ENCODE measurements at regions not wholly inside any gene's neighbourhood (a gene's known extent, or its start where the extent isn't known, plus 50 kb on each side); places are given as distances from the start of the nearest gene placed in this dataset.

DNA sequence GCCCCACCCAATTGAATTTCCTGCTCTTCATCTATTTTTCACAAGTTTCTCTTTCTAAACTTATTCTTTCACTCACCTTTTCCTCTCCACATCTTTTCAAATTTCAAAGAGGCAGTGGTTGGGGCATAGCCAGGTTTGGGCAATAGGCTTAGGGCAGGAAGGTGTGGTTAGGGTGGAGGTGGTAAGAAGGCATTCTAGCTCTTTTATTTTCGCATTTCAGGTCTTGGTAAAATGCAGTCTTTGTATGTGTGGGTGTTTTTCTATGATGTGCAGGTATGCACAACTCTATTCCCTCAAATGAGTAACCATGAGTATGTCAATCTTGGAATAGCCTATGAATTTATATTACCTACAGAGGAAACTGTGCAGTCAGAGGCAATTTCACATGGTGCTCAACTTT is 129.8 kb upstream of the IFNE start:
- POLR2A ChIA-PET, result no interaction called here
- CTCF ChIA-PET, result no interaction called here
- TF ChIP-seq SP1 (IDR thresholded peaks at IDR 0.05) (no peak), BHLHE40 (IDR thresholded peaks at IDR 0.05; ENCODE audit: borderline replicate concordance) (no peak), FOXK2 (IDR thresholded peaks at IDR 0.05) (no peak), SUZ12 (IDR thresholded peaks at IDR 0.05) (no peak), FOXM1 (IDR thresholded peaks at IDR 0.05; ENCODE audit: borderline replicate concordance) (no peak), L3MBTL2 (conservative IDR thresholded peaks at IDR 0.05) (no peak), LEF1 (IDR thresholded peaks at IDR 0.05; ENCODE audit: borderline replicate concordance) (no peak), ZNF384 (IDR thresholded peaks at IDR 0.05) (no peak), CTBP1 (IDR thresholded peaks at IDR 0.05; ENCODE audit: borderline replicate concordance) (no peak), ARNT (IDR thresholded peaks at IDR 0.05) (no peak), HDGF (IDR thresholded peaks at IDR 0.05; ENCODE audit: borderline replicate concordance) (no peak), TARDBP (IDR thresholded peaks at IDR 0.05) (no peak), ELF4 (IDR thresholded peaks at IDR 0.05) (no peak), NFRKB (IDR thresholded peaks at IDR 0.05) (no peak), FOXA1 (IDR thresholded peaks at IDR 0.05) (no peak)
- TF ChIP-seq, protein P1, sequence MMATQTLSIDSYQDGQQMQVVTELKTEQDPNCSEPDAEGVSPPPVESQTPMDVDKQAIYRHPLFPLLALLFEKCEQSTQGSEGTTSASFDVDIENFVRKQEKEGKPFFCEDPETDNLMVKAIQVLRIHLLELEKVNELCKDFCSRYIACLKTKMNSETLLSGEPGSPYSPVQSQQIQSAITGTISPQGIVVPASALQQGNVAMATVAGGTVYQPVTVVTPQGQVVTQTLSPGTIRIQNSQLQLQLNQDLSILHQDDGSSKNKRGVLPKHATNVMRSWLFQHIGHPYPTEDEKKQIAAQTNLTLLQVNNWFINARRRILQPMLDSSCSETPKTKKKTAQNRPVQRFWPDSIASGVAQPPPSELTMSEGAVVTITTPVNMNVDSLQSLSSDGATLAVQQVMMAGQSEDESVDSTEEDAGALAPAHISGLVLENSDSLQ (IDR thresholded peaks at IDR 0.05), result no peak

DNA sequence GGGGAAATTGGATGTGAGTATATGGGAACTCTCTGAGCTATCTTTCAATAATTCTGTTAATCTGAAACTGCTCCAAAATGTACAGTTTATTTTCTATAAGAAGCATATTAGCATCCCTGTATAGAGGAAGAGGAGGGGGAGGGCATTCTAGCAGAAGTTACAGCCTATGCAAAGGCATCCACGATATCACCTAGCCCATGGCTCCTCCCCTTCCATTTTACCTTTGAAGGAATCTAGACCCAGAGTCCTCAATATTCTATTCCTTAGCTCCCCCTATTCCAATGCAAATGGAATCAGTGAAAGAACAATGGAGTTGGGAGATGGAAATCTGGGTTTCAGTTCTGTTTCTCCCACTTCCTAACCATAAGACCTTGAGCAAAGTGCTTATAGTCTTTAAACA is 132.9 kb upstream of the IFNE start:
- CTCF ChIA-PET, result no interaction called here
- POLR2A ChIA-PET, result no interaction called here
- TF ChIP-seq BHLHE40 (IDR thresholded peaks at IDR 0.05; ENCODE audit: borderline replicate concordance) (no peak), LEF1 (IDR thresholded peaks at IDR 0.05; ENCODE audit: borderline replicate concordance) (no peak), ZNF384 (IDR thresholded peaks at IDR 0.05) (no peak), HDGF (IDR thresholded peaks at IDR 0.05; ENCODE audit: borderline replicate concordance) (no peak), SP1 (IDR thresholded peaks at IDR 0.05) (no peak), FOXA1 (IDR thresholded peaks at IDR 0.05) (no peak), CTBP1 (IDR thresholded peaks at IDR 0.05; ENCODE audit: borderline replicate concordance) (no peak), ELF4 (IDR thresholded peaks at IDR 0.05) (no peak), SUZ12 (IDR thresholded peaks at IDR 0.05) (no peak), NFRKB (IDR thresholded peaks at IDR 0.05) (no peak), TARDBP (IDR thresholded peaks at IDR 0.05) (no peak), L3MBTL2 (conservative IDR thresholded peaks at IDR 0.05) (no peak), ARNT (IDR thresholded peaks at IDR 0.05) (no peak)
- TF ChIP-seq, protein P1 (IDR thresholded peaks at IDR 0.05), result no peak
- DNase-seq (ENCODE audit: extremely low spot score), result no peak

More for the DNA sequence above, 129.8 kb upstream of the IFNE start:
- no peak for DNase-seq (ENCODE audit: extremely low spot score)

DNA sequence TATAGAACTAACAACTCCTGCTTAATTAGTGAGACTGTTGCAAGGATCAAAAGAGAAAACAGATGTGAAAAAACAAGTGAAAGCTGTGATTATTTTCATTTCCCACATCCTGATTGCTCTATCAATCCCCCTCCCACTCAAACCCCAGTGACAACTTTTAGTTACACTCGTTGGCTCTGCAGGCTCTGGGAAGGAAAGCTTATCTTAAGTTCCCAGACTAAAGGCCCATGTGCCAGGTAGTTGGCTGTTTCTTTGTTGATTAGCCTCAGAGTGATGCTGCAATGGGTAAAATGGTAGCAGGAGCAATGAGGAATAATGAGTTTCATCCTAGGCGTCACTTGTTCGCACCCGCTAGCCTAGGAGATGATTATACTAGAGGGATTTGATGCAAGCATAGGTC is 133.3 kb upstream of the IFNE start:
- ChIA-PET CTCF (no interaction called here), POLR2A (no interaction called here)
- TF ChIP-seq TARDBP (IDR thresholded peaks at IDR 0.05) (no peak), SP1 (IDR thresholded peaks at IDR 0.05) (no peak), FOXA1 (IDR thresholded peaks at IDR 0.05) (no peak), NFRKB (IDR thresholded peaks at IDR 0.05) (no peak), L3MBTL2 (conservative IDR thresholded peaks at IDR 0.05) (no peak), HDGF (IDR thresholded peaks at IDR 0.05; ENCODE audit: borderline replicate concordance) (no peak), FOXM1 (IDR thresholded peaks at IDR 0.05; ENCODE audit: borderline replicate concordance) (no peak), ELF4 (IDR thresholded peaks at IDR 0.05) (no peak), SUZ12 (IDR thresholded peaks at IDR 0.05) (no peak), ZNF384 (IDR thresholded peaks at IDR 0.05) (no peak), FOXK2 (IDR thresholded peaks at IDR 0.05) (no peak), CTBP1 (IDR thresholded peaks at IDR 0.05; ENCODE audit: borderline replicate concordance) (no peak)
- TF ChIP-seq, protein P1 (IDR thresholded peaks at IDR 0.05), result no peak
- DNase-seq (ENCODE audit: extremely low spot score), result no peak

DNA sequence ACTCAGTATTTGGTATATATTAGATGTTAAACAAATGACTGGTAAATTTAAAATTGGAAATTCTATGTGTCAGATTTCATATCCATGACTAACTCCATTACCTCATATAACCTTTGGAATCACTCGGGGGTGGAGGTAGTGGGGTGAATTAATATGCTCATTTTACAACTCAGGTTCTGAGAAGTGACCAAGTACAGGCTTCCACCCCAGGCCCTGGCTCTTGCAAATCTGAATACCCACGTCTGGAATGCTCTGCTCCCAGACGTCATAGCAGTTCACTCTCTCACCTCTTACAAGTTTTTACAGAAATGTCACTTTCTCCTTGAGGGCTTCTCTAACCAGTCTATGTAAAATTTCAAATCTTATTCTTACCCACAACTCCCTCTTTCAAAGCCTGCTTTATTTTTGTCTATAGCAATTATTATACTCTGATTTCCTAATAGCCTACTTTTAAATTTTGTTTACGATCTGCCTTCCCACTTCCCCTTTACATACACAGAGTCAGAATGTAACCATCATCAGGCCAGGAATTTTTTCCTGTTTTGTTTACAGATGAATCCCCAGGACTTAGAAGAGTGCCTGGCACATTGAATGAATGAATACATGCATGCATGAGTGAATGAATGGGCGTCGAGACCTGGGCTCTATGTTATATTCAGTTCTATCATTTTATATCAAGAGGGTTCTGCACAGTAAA is 134.1 kb upstream of the IFNE start:
- ChIA-PET CTCF (no interaction called here), POLR2A (no interaction called here)
- DNase-seq (ENCODE audit: extremely low spot score), result no peak
- TF ChIP-seq CTBP1 (IDR thresholded peaks at IDR 0.05; ENCODE audit: borderline replicate concordance), result no peak
- TF ChIP-seq HDGF (IDR thresholded peaks at IDR 0.05; ENCODE audit: borderline replicate concordance), result no peak
- TF ChIP-seq ZNF384 (IDR thresholded peaks at IDR 0.05), result no peak
- TF ChIP-seq SUZ12 (IDR thresholded peaks at IDR 0.05), result no peak
- TF ChIP-seq FOXK2 (IDR thresholded peaks at IDR 0.05), result no peak
- TF ChIP-seq LEF1 (IDR thresholded peaks at IDR 0.05; ENCODE audit: borderline replicate concordance), result no peak
- TF ChIP-seq BHLHE40 (IDR thresholded peaks at IDR 0.05; ENCODE audit: borderline replicate concordance), result no peak
- no peak for TF ChIP-seq L3MBTL2 (conservative IDR thresholded peaks at IDR 0.05)
- TF ChIP-seq FOXA1 (IDR thresholded peaks at IDR 0.05), result no peak

DNA sequence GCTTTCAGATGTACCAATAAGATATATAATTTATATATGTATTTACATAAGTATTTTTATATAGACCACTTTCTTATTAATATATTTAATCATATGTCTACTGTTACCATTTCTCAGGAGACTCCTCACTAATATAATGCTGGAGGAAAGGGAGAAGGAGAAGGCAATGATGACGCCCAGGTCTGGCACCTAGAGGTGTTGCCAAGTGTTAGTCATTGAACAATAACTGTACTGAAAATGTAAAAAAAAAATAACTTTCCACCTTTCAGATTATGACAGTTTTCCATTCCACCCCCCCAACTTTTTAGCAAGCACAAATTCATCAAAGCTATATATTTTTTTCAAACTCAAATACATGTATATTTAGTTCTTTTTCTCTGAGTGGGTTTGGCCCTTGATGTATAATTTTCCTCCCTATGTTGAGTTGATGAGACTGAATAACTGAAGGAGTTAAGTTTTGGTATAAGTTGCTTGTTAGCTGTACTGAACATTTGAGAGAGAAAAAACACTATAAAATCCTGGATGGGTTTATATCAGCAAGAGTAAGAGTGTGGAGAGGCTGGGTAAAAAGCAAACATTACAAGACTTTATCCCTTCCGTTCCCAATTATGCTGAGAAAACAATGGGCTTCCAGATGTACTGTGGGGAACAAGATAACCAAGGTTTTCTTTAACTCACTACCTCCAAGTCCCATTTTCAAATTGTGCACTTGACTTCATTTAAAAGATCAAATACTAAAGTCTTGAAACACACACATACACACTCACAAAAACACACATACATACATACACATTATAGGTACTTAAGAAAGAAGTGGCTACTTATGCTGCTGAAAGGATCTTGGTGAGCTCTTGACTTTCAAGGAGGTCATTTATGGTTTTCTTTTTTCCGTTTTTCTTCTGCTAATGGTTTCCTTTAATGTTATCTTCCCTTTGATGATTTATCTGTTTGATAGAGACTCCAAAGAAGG is 142.8 kb upstream of the IFNE start:
- TF ChIP-seq BHLHE40 (IDR thresholded peaks at IDR 0.05; ENCODE audit: borderline replicate concordance) (no peak), L3MBTL2 (conservative IDR thresholded peaks at IDR 0.05) (no peak)
- TF ChIP-seq, protein P1 (IDR thresholded peaks at IDR 0.05), result no peak
- ChIA-PET CTCF (no interaction called here), POLR2A (no interaction called here)
- DNase-seq (ENCODE audit: extremely low spot score), result no peak

All from HEK293T (cell line).